H1 (cell line): ENCODE measurements at regions not wholly inside any gene's neighbourhood (a gene's known extent, or its start where the extent isn't known, plus 50 kb on each side); places are given as distances from the start of the nearest gene placed in this dataset.

Experiments
- CTCF ChIA-PET: fragments of 300-600 bp; sonication (Branson Sonifier 250); formaldehyde crosslinking; loops from one replicate; lab custom pipeline; 2021; ENCODE audit not compliant: partially characterized antibody; lab: Charles Lee
- POLR2A ChIA-PET: fragments of 300-600 bp; sonication (Branson Sonifier 250); formaldehyde crosslinking; loops from one replicate; lab custom pipeline; 2021; ENCODE audit warnings: inconsistent platforms; ENCODE audit not compliant: partially characterized antibody; lab: Charles Lee
- DNase-seq, 2 experiments: peaks; one replicate each; pipeline versions ENCODE4 v3.0.0 to v3.0.0-alpha.2; 2010 to 2022; ENCODE audit warnings: low spot score in 2 of 2, low read depth in 1 of 2, mixed read lengths in 1 of 2
- FAIRE-seq: peaks from 2 replicates; lab custom pipeline; 2011; peaks lifted over from hg19 to GRCh38; lab: Jason Lieb, UNC
- H2AFZ ChIP-seq: 2 replicates; pipeline ENCODE4 v1.8.1; 2012; ENCODE audit warnings: low read length, inconsistent platforms
- H2AK5ac ChIP-seq: 2 replicates; pipeline ENCODE4 v1.6.1; 2013; ENCODE audit warnings: low read depth, low read length
- H2BK120ac ChIP-seq: replicated peaks from 2 replicates; pipeline ENCODE3; 2013; ENCODE audit warnings: low read depth, low read length, inconsistent platforms
- H2BK12ac ChIP-seq: 2 replicates; pipeline ENCODE4 v1.6.1; 2013; ENCODE audit warnings: low read depth, low read length
- H2BK15ac ChIP-seq: 2 replicates; pipeline ENCODE4 v1.6.1; 2013; ENCODE audit warnings: low read length
- H2BK20ac ChIP-seq: 2 replicates; pipeline ENCODE4 v1.6.1; 2013; ENCODE audit warnings: low read length
- H2BK5ac ChIP-seq: 2 replicates; pipeline ENCODE4 v1.6.1; 2013; ENCODE audit warnings: low read depth, low read length
- H3K14ac ChIP-seq: 2 replicates; pipeline ENCODE4 v1.6.1; 2013; ENCODE audit warnings: inconsistent platforms; ENCODE audit not compliant: insufficient read length
- H3K18ac ChIP-seq: 2 replicates; pipeline ENCODE4 v1.6.1; 2013; ENCODE audit warnings: low read length; ENCODE audit errors: extremely low read depth
- H3K23ac ChIP-seq: 2 replicates; pipeline ENCODE4 v1.6.1; 2013; ENCODE audit warnings: inconsistent platforms; ENCODE audit not compliant: insufficient read length
- H3K23me2 ChIP-seq: 2 replicates; pipeline ENCODE4 v1.6.1; 2013; ENCODE audit warnings: low read depth, low read length
- H3K27ac ChIP-seq: 2 replicates; pipeline ENCODE4 v1.6.1; 2011; ENCODE audit warnings: low read depth, low read length, inconsistent platforms
- H3K27me3 ChIP-seq, 4 experiments: replicated peaks in 1 of 4; 1 replicate in 1 of 4; 2 replicates in 3 of 4; pipeline versions ENCODE4 v1.6.1 to v1.8.1; 2011 to 2013; ENCODE audit warnings: low read length in 3 of 4, mild to moderate bottlenecking in 3 of 4, inconsistent platforms in 2 of 4, mixed read lengths in 2 of 4, moderate library complexity in 1 of 4; ENCODE audit not compliant: control insufficient read depth in 3 of 4, insufficient read depth in 3 of 4; ENCODE audit errors: extremely low read depth in 1 of 4
- H3K36me3 ChIP-seq, 4 experiments: 2 replicates each; pipeline versions ENCODE4 v1.6.1 to v1.8.1; 2011 to 2013; ENCODE audit warnings: mild to moderate bottlenecking in 4 of 4, low read length in 3 of 4, moderate library complexity in 2 of 4, control low read depth in 1 of 4, inconsistent platforms in 1 of 4; ENCODE audit not compliant: insufficient read depth in 4 of 4, control insufficient read depth in 2 of 4
- H3K4ac ChIP-seq: replicated peaks from 2 replicates; pipeline ENCODE3; 2013; ENCODE audit warnings: low read length, low read depth, mixed read lengths, inconsistent platforms; ENCODE audit not compliant: insufficient read length
- H3K4me1 ChIP-seq, 4 experiments: replicated peaks in 1 of 4; 1 replicate in 1 of 4; 2 replicates in 3 of 4; pipeline versions ENCODE4 v1.6.1 to v1.8.1; 2011 to 2013; ENCODE audit warnings: low read length in 3 of 4, inconsistent platforms in 2 of 4, mixed read lengths in 1 of 4; ENCODE audit not compliant: insufficient read depth in 4 of 4, control insufficient read depth in 3 of 4
- H3K4me2 ChIP-seq, 2 experiments: 2 replicates each; pipeline versions ENCODE4 v1.6.1 to v1.8.1; 2011 to 2013; ENCODE audit warnings: low read depth in 2 of 2, low read length in 2 of 2, control low read depth in 1 of 2, inconsistent platforms in 1 of 2, mild to moderate bottlenecking in 1 of 2; ENCODE audit not compliant: insufficient read depth in 1 of 2
- H3K4me3 ChIP-seq, 4 experiments: fragments of 200-600, 300-600 bp in 1 of 4; sonication (generic), shearing (Covaris generic), sonication (Bioruptor Twin) in 1 of 4; 2 replicates each; pipeline versions ENCODE4 v1.5.1 to v1.8.1; 2011 to 2016; ENCODE audit warnings: low read length in 4 of 4, low read depth in 3 of 4, control low read depth in 2 of 4, inconsistent platforms in 2 of 4, mild to moderate bottlenecking in 2 of 4, mixed read lengths in 1 of 4, moderate library complexity in 1 of 4; ENCODE audit not compliant: insufficient read depth in 2 of 4; ENCODE audit errors: extremely low read depth in 1 of 4
- H3K56ac ChIP-seq: replicated peaks from 2 replicates; pipeline ENCODE3; 2013; ENCODE audit warnings: low read depth, mild to moderate bottlenecking, mixed read lengths, low read length, inconsistent platforms; ENCODE audit not compliant: insufficient read length
- H3K79me1 ChIP-seq: 2 replicates; pipeline ENCODE4 v1.6.1; 2013; ENCODE audit warnings: low read depth, low read length, control low read depth
- H3K79me2 ChIP-seq, 2 experiments: 2 replicates each; pipeline versions ENCODE4 v1.6.1 to v1.8.1; 2012 to 2013; ENCODE audit warnings: low read length in 2 of 2, mild to moderate bottlenecking in 2 of 2, inconsistent platforms in 1 of 2; ENCODE audit not compliant: insufficient read depth in 2 of 2, control insufficient read depth in 1 of 2
- H3K9ac ChIP-seq, 4 experiments: replicated peaks in 1 of 4; 1 replicate in 1 of 4; 2 replicates in 3 of 4; pipeline versions ENCODE4 v1.6.1 to v1.8.1; 2011 to 2013; ENCODE audit warnings: low read depth in 3 of 4, low read length in 3 of 4, control low read depth in 2 of 4, mild to moderate bottlenecking in 2 of 4, moderate library complexity in 2 of 4, inconsistent platforms in 1 of 4; ENCODE audit errors: extremely low read depth in 1 of 4
- H3K9me3 ChIP-seq, 2 experiments: 2 replicates each; pipeline versions ENCODE4 v1.6.1 to v1.8.1; 2012 to 2013; ENCODE audit warnings: mild to moderate bottlenecking in 2 of 2, moderate library complexity in 2 of 2, control low read depth in 1 of 2, inconsistent platforms in 1 of 2, low read depth in 1 of 2, low read length in 1 of 2, mixed read lengths in 1 of 2; ENCODE audit not compliant: insufficient read depth in 2 of 2
- H4K20me1 ChIP-seq, 2 experiments: replicated peaks in 1 of 2; 2 replicates each; pipeline versions ENCODE3 to v1.8.1; 2011 to 2013; ENCODE audit warnings: inconsistent platforms in 2 of 2, low read length in 2 of 2, mild to moderate bottlenecking in 1 of 2; ENCODE audit not compliant: insufficient read depth in 2 of 2, control insufficient read depth in 1 of 2
- H4K5ac ChIP-seq: 2 replicates; pipeline ENCODE4 v1.6.1; 2013; ENCODE audit warnings: low read length, low read depth, mixed read lengths, inconsistent platforms; ENCODE audit not compliant: insufficient read length
- H4K8ac ChIP-seq: 2 replicates; pipeline ENCODE4 v1.8.0; 2013; ENCODE audit warnings: mild to moderate bottlenecking, moderate library complexity, low read length, inconsistent platforms; ENCODE audit not compliant: insufficient read depth; ENCODE audit errors: extremely low read depth
- H4K91ac ChIP-seq: replicated peaks from 2 replicates; pipeline ENCODE3; 2013; ENCODE audit warnings: low read length, mixed read lengths, inconsistent platforms; ENCODE audit not compliant: insufficient read length
- ASH2L ChIP-seq: fragments of 200-600, 300-600 bp; sonication (generic); IDR thresholded peaks from one replicate; pipeline ENCODE4 v1.7.1; 2017; ENCODE audit warnings: low read length
- BCL11A ChIP-seq, 2 experiments: IDR thresholded peaks; one replicate each; pipeline ENCODE4 v1.6.1; 2011; ENCODE audit warnings: low read depth in 2 of 2, low read length in 2 of 2, mild to moderate bottlenecking in 2 of 2
- BRCA1 ChIP-seq: IDR thresholded peaks from 2 replicates; pipeline ENCODE4 v1.6.1; 2012; ENCODE audit warnings: low read depth, low read length, improper control_type of control experiment
- CHD1 ChIP-seq: IDR thresholded peaks from 2 replicates; pipeline ENCODE4 v1.6.1; 2012; ENCODE audit warnings: low read depth, low read length, improper control_type of control experiment
- CHD2 ChIP-seq: IDR thresholded peaks from 2 replicates; pipeline ENCODE4 v1.6.1; 2012; ENCODE audit warnings: low read length, improper control_type of control experiment
- FOSL1 ChIP-seq: IDR thresholded peaks from 2 replicates; pipeline ENCODE4 v1.6.1; 2011; ENCODE audit warnings: mild to moderate bottlenecking, low read depth, low read length, moderate library complexity; ENCODE audit not compliant: insufficient read depth
- SIN3A ChIP-seq, 2 experiments: IDR thresholded peaks in 1 of 2; conservative IDR thresholded peaks in 1 of 2; 2 replicates each; pipeline ENCODE4 v1.6.1; 2011 to 2012; ENCODE audit warnings: low read length in 2 of 2, improper control_type of control experiment in 1 of 2, low read depth in 1 of 2, mild to moderate bottlenecking in 1 of 2
- SUZ12 ChIP-seq: fragments of 200-600 bp; sonication (generic); IDR thresholded peaks from 2 replicates; pipeline ENCODE4 v1.6.1; 2012; ENCODE audit warnings: mild to moderate bottlenecking, inconsistent platforms, low read length, moderate library complexity, mixed read lengths
- TAF1 ChIP-seq: IDR thresholded peaks from 2 replicates; pipeline ENCODE4 v1.6.1; 2011; ENCODE audit warnings: mild to moderate bottlenecking, low read depth, low read length
- TAF7 ChIP-seq: optimal IDR thresholded peaks from 2 replicates; pipeline ENCODE3; 2011; ENCODE audit warnings: low read depth, mild to moderate bottlenecking, inconsistent platforms, low read length, moderate library complexity, borderline replicate concordance
- TF ChIP-seq, protein P1 (sequence below): IDR thresholded peaks from 2 replicates; pipeline ENCODE4 v1.6.1; 2011; ENCODE audit warnings: low read length, improper control_type of control experiment

DNA sequence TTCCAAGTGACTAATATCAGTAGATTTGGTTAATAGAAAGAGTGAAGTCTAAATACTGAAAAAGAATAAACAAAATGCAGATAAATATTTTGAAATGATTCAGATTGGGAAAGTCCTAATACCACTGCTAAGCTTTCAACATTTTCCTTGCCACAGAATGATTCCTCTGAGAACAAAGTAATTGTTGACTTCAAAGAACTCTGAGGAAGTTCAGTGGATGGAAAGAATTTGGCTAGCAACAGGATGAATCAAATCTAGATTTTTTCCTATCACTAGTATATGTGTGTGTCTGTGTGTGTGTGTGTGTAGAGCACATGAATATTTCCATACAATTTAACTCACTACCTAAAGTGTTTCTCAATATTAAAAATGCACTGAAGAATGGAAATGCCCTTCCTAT, 107.9 kb upstream of the PREP start:
- Histone ChIP-seq H2BK15ac (no peak overlapping the region), H3K9ac (no peak overlapping the region), H3K4ac (no peak overlapping the region), H4K91ac (no peak overlapping the region), H3K4me2 (no peak overlapping the region), H3K9me3 (no peaks in the 10 kb centered on the region), H3K27ac (no peak overlapping the region), H3K56ac (no peak overlapping the region), H3K79me2 (no peaks in the 10 kb centered on the region), H2BK120ac (no peak overlapping the region), H3K23me2 (no peaks in the 10 kb centered on the region), H2BK5ac (no peak overlapping the region), H3K18ac (no peak overlapping the region), H4K8ac (no peak overlapping the region), H3K4me3 (no peak overlapping the region), H2BK12ac (no peak overlapping the region), H4K20me1 (no peaks in the 10 kb centered on the region), H4K5ac (no peak overlapping the region), H3K27me3 (peaks cover 0 to 1% (median 0%) of the 10 kb centered on the region in 4 experiments; a peak in 1 of 7 replicates), H3K36me3 (no peaks in the 10 kb centered on the region), H3K4me1 (peaks cover 0 to 3% (median 0%) of the 10 kb centered on the region in 4 experiments; a peak in 2 of 7 replicates), H2BK20ac (no peak overlapping the region), H3K14ac (no peak overlapping the region), H2AK5ac (no peak overlapping the region), H3K23ac (no peak overlapping the region), H2AFZ (no peak overlapping the region), H3K79me1 (no peaks in the 10 kb centered on the region)
- no peak for FAIRE-seq
- DNase-seq, result no peak
- TF ChIP-seq ASH2L, result no peak
- TF ChIP-seq, protein P1, sequence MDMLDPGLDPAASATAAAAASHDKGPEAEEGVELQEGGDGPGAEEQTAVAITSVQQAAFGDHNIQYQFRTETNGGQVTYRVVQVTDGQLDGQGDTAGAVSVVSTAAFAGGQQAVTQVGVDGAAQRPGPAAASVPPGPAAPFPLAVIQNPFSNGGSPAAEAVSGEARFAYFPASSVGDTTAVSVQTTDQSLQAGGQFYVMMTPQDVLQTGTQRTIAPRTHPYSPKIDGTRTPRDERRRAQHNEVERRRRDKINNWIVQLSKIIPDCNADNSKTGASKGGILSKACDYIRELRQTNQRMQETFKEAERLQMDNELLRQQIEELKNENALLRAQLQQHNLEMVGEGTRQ, result no peak
- TF ChIP-seq SUZ12, result no peak
- no peak for TF ChIP-seq CHD2
- no peak for TF ChIP-seq BCL11A (IDR thresholded peaks at IDR 0.05; ENCODE audit: low read depth in 2 of 2, low read length in 2 of 2)
- TF ChIP-seq SIN3A (conservative IDR thresholded peaks at IDR 0.05 in 1 of 2, IDR thresholded peaks at IDR 0.05 in 1 of 2; ENCODE audit: low read depth in 1 of 2, low read length in 2 of 2), result no peak
- no peak for TF ChIP-seq TAF7
- no peak for TF ChIP-seq FOSL1
- TF ChIP-seq CHD1, result no peak
- no peak for TF ChIP-seq BRCA1
- TF ChIP-seq TAF1, result no peak
- POLR2A ChIA-PET, result no interaction called here
- CTCF ChIA-PET, result interaction anchor here (1.1 to 1.7 kb wide), 4 partner anchors 8 to 243 kb away, joined by 3 to 4 read pairs (median 4); no protein-coding TSS in a partner anchor
